GM06990 (cell line): ENCODE measurements at regions not wholly inside any gene's neighbourhood (a gene's known extent, or its start where the extent isn't known, plus 50 kb on each side); places are given as distances from the start of the nearest gene placed in this dataset.

Experiments used
- DNase-seq: peaks from one replicate; pipeline ENCODE4 v3.0.0-alpha.2; 2011; ENCODE audit not compliant: insufficient read length; ENCODE audit errors: extremely low read depth
- H3K27me3 ChIP-seq: replicated peaks from 2 replicates; pipeline ENCODE4 v1.6.0; 2011; ENCODE audit warnings: low read length; ENCODE audit not compliant: control insufficient read depth, insufficient read depth
- H3K36me3 ChIP-seq: 2 replicates; pipeline ENCODE4 v1.5.1; 2011; ENCODE audit warnings: low read length; ENCODE audit not compliant: control insufficient read depth, insufficient read depth
- H3K4me3 ChIP-seq: replicated peaks from 2 replicates; pipeline ENCODE4 v1.5.1; 2011; ENCODE audit warnings: low read depth, mild to moderate bottlenecking, control low read depth, low read length
- TF ChIP-seq, protein P1 (sequence below): IDR thresholded peaks from 2 replicates; pipeline ENCODE4 v1.5.1; 2011; ENCODE audit warnings: low read length, control low read depth, mild to moderate bottlenecking, inconsistent platforms; ENCODE audit not compliant: insufficient read depth, poor library complexity, severe bottlenecking

- TF ChIP-seq, protein P1, sequence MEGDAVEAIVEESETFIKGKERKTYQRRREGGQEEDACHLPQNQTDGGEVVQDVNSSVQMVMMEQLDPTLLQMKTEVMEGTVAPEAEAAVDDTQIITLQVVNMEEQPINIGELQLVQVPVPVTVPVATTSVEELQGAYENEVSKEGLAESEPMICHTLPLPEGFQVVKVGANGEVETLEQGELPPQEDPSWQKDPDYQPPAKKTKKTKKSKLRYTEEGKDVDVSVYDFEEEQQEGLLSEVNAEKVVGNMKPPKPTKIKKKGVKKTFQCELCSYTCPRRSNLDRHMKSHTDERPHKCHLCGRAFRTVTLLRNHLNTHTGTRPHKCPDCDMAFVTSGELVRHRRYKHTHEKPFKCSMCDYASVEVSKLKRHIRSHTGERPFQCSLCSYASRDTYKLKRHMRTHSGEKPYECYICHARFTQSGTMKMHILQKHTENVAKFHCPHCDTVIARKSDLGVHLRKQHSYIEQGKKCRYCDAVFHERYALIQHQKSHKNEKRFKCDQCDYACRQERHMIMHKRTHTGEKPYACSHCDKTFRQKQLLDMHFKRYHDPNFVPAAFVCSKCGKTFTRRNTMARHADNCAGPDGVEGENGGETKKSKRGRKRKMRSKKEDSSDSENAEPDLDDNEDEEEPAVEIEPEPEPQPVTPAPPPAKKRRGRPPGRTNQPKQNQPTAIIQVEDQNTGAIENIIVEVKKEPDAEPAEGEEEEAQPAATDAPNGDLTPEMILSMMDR = no peak
- DNase-seq = no peak
- no peaks in the 10 kb centered on the region for H3K36me3 ChIP-seq
- H3K27me3 ChIP-seq = no peaks in the 10 kb centered on the region
- H3K4me3 ChIP-seq = no peak overlapping the region
These were observed 1735.9 kb downstream of the TP53TG3F start for GRCh38 chr16:35195173-35195863.

GRCh38 chr16:35195864-35196216 is 1736.4 kb downstream of the TP53TG3F start:
- Histone ChIP-seq H3K27me3 (no peaks in the 10 kb centered on the region), H3K36me3 (no peaks in the 10 kb centered on the region), H3K4me3 (no peak overlapping the region)
- TF ChIP-seq, protein P1 = no peak
- no peak for DNase-seq

DNA sequence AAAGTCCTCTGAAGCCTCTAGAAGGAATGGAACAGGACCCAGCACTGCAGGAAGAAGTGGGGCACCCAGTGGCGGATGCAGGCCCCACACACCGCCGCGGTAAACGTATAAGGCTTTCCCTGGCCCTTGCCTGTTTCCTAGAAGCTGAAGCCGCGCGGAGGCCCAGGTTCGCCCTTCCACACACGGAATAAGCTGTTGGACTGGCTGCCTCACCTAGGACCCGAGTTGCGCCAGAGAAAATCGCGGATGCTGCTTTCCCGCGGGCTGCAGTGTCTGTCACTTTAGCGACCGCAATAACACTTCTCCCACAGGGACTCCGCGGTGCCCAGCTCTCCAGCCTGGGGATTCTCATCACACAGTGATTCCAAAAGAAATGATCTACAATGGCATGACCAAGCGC is 1736.9 kb downstream of the TP53TG3F start:
- no peak for DNase-seq
- H3K27me3 ChIP-seq = no peaks in the 10 kb centered on the region
- no peak overlapping the region for H3K4me3 ChIP-seq
- H3K36me3 ChIP-seq = no peaks in the 10 kb centered on the region
- TF ChIP-seq, protein P1 = no peak

GRCh38 chr16:35197656-35198055 is 1738.2 kb downstream of the TP53TG3F start:
- Histone ChIP-seq H3K4me3 (no peak overlapping the region), H3K36me3 (no peaks in the 10 kb centered on the region), H3K27me3 (no peaks in the 10 kb centered on the region)
- TF ChIP-seq, protein P1 = no peak
- DNase-seq = no peak

GRCh38 chr16:35198223-35199199 is 1739.1 kb downstream of the TP53TG3F start:
- Histone ChIP-seq H3K36me3 (no peaks in the 10 kb centered on the region), H3K4me3 (no peak overlapping the region), H3K27me3 (no peaks in the 10 kb centered on the region)
- TF ChIP-seq, protein P1 = no peak
- DNase-seq = no peak
